T-helper 17 cell (primary cell): ENCODE measurements at regions not wholly inside any gene's neighbourhood (a gene's known extent, or its start where the extent isn't known, plus 50 kb on each side); places are given as distances from the start of the nearest gene placed in this dataset.

Experiments used
- ATAC-seq: fragments of 150-1000 bp; cut with Tn5 transposase; 2 replicates; pipeline ENCODE4 v1.10.0; 2021; ENCODE audit warnings: mild to moderate bottlenecking, moderate library complexity
- DNase-seq, 3 donors: peaks; one replicate each; pipeline versions ENCODE4 v3.0.0 to v3.0.0-alpha.2; 2020 to 2021
- H3K9me3 ChIP-seq: one replicate; pipeline ENCODE4 v1.7.0; 2013; ENCODE audit warnings: low read length, mild to moderate bottlenecking; ENCODE audit not compliant: control insufficient read depth, poor library complexity, severe bottlenecking
- H3K27ac Mint-ChIP-seq: one replicate; pipeline ENCODE4 v1.8.0; 2022; ENCODE audit warnings: mild to moderate bottlenecking, moderate library complexity, mixed read lengths
- H3K27me3 Mint-ChIP-seq: one replicate; pipeline ENCODE4 v1.8.0; 2022; ENCODE audit warnings: mixed read lengths
- H3K36me3 Mint-ChIP-seq: one replicate; pipeline ENCODE4 v1.8.0; 2022; ENCODE audit warnings: low read depth, mixed read lengths
- H3K4me1 Mint-ChIP-seq: one replicate; pipeline ENCODE4 v1.8.0; 2022; ENCODE audit warnings: mild to moderate bottlenecking, mixed read lengths
- H3K4me3 Mint-ChIP-seq: one replicate; pipeline ENCODE4 v1.8.0; 2022; ENCODE audit warnings: mild to moderate bottlenecking, moderate library complexity, mixed read lengths

GRCh38 chr5:141783947-141784296 lies 94.3 kb downstream of the PCDH1 start:
- H3K27me3 Mint-ChIP-seq, result peaks cover 51% of the 10 kb centered on the region
- H3K4me3 Mint-ChIP-seq, result no peak overlapping the region
- no peak overlapping the region for H3K27ac Mint-ChIP-seq
- DNase-seq (no peak), ATAC-seq (no peak)
- H3K36me3 Mint-ChIP-seq, result peaks cover 2% of the 10 kb centered on the region
- peaks cover 8% of the 10 kb centered on the region for H3K4me1 Mint-ChIP-seq
- no peaks in the 10 kb centered on the region for H3K9me3 ChIP-seq

DNA sequence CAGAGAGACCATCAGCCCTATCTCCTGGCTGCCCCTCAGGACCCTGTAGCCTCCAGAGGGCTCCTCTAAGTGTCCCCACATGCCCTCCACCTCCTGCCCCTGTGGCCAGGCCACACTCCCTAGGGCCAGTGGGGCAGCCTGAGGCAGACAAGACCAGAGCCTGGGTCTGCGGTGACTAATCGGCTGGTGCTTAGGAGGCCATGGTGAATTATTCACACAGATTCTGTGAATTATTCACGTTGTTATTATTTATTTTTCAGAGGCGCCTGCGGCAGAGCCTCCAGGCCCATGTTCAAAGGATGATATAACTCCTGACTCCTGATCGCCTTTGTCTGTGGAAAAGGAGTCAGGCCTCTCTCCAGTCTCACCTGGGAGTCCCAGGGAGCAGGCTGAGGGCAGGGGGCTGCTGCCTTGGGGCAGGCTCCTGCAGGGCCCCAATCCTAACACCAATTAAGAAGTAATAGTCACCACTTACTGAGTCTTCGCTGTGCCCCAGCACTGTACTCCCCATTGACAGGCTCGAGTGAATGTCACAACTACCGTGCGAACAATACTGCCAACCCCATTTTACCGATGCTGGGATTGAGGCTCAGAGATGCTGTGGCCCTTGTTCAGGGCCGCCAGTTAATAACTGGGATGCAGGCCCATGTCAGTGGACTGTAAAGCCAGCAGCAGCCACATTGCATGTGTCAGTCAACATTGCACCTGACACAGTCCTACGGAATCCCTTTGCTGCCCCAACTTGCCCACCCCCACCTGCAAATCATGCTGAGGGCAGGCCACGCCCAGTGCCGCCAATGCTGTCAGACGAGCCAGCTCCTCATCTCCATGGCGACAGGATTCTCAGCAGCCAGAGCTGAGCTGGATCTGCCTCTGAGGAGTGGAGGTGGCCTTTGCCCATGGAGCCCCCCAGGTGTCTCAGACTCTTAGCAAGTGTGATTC lies 94.9 kb downstream of the PCDH1 start:
- ATAC-seq (no peak), DNase-seq (no peak)
- peaks cover 2% of the 10 kb centered on the region for H3K36me3 Mint-ChIP-seq
- H3K27ac Mint-ChIP-seq, result no peak overlapping the region
- H3K4me1 Mint-ChIP-seq, result peaks cover 8% of the 10 kb centered on the region
- peaks cover 50% of the 10 kb centered on the region for H3K27me3 Mint-ChIP-seq
- H3K4me3 Mint-ChIP-seq, result no peak overlapping the region
- H3K9me3 ChIP-seq, result no peaks in the 10 kb centered on the region

DNA sequence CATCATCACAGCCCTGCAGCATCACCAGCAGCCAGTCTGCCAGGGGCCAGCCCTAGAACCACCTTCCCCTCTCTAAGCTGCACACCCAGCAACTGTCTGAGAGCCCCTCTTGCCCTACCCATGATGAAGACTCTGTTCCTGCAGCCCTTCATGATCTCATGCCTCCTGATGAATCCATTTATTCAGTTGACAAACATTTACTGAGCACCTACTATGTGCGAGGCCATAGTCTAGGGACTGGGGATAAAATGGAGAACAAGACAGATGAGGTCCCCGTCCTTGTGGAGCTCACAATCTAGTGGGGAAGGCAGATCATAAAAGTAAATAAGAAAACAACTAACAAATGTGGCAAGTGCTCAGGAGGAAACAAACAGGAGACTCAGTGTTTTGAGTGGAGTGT lies 96.3 kb downstream of the PCDH1 start:
- no peak overlapping the region for H3K4me3 Mint-ChIP-seq
- H3K9me3 ChIP-seq, result no peaks in the 10 kb centered on the region
- peak overlapping the region; percentile 29 for H3K27ac Mint-ChIP-seq
- peaks cover 5% of the 10 kb centered on the region for H3K4me1 Mint-ChIP-seq
- peaks cover 36% of the 10 kb centered on the region for H3K27me3 Mint-ChIP-seq
- peaks cover 2% of the 10 kb centered on the region for H3K36me3 Mint-ChIP-seq
- DNase-seq, result no peak
- no peak for ATAC-seq

DNA sequence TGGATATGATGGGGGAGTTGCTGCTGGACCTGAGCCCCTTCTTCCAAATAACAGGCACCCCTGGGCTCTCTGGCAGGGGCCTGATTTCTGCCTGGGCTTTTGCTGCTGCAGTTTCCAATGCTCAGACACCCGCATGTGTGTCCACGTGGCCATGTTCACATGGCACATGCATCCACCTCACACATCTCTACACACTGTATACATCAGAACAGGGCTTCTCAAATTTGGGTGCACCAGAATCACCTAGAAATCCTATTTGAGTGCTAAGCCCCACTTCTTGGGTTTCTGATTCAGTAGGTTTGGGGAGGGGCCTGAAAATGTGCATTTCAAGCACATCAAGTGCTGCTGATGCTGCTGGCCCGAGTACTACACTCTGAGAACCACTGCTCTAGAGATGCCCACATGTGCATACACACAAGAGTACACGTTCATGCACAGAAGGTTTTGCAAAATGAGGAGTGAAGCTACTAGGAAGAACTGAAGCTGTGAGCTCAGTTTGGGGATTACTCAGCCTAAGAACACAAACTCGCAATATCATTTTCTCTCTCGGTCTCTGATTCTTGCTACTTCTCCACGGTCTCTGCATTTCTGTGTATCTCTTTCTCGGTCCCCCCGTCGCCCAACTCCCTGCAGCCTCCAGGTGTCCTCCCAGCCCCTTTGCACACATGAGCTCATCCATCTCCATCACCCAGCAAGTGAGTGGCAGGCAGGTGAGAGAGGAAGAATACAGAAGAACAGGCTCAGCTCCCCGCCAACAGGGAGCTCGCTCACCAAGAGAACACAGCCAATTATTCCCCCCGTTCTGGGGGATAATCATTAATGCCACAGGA lies 97.0 kb downstream of the PCDH1 start:
- peaks cover 31% of the 10 kb centered on the region for H3K27me3 Mint-ChIP-seq
- no peaks in the 10 kb centered on the region for H3K9me3 ChIP-seq
- H3K4me1 Mint-ChIP-seq, result peaks cover 5% of the 10 kb centered on the region
- peak overlapping the region; percentile 29 for H3K27ac Mint-ChIP-seq
- ATAC-seq (no peak), DNase-seq (no peak)
- H3K36me3 Mint-ChIP-seq, result peaks cover 2% of the 10 kb centered on the region
- no peak overlapping the region for H3K4me3 Mint-ChIP-seq

- H3K4me3 Mint-ChIP-seq, result no peak overlapping the region
- H3K36me3 Mint-ChIP-seq, result peaks cover 2% of the 10 kb centered on the region
- no peaks in the 10 kb centered on the region for H3K9me3 ChIP-seq
- H3K4me1 Mint-ChIP-seq, result peaks cover 5% of the 10 kb centered on the region
- H3K27ac Mint-ChIP-seq, result no peak overlapping the region
- ATAC-seq (no peak), DNase-seq (no peak)
- peaks cover 31% of the 10 kb centered on the region for H3K27me3 Mint-ChIP-seq
Measured at GRCh38 chr5:141780240-141780951, 97.8 kb downstream of the PCDH1 start.

- peaks cover 5% of the 10 kb centered on the region for H3K4me1 Mint-ChIP-seq
- ATAC-seq, result no peak
- no peak overlapping the region for H3K27ac Mint-ChIP-seq
- H3K4me3 Mint-ChIP-seq, result no peak overlapping the region
- peaks cover 28% of the 10 kb centered on the region for H3K27me3 Mint-ChIP-seq
- DNase-seq, result no peak
- H3K36me3 Mint-ChIP-seq, result peaks cover 2% of the 10 kb centered on the region
- no peaks in the 10 kb centered on the region for H3K9me3 ChIP-seq
Measured at GRCh38 chr5:141779503-141779973, 97.5 kb upstream of the ARAP3 start.

GRCh38 chr5:141778683-141779082 lies 96.7 kb upstream of the ARAP3 start:
- H3K4me3 Mint-ChIP-seq, result no peak overlapping the region
- ATAC-seq (no peak), DNase-seq (no peak)
- H3K9me3 ChIP-seq, result no peaks in the 10 kb centered on the region
- peaks cover 20% of the 10 kb centered on the region for H3K27me3 Mint-ChIP-seq
- no peak overlapping the region for H3K27ac Mint-ChIP-seq
- no peaks in the 10 kb centered on the region for H3K36me3 Mint-ChIP-seq
- peaks cover 5% of the 10 kb centered on the region for H3K4me1 Mint-ChIP-seq

DNA sequence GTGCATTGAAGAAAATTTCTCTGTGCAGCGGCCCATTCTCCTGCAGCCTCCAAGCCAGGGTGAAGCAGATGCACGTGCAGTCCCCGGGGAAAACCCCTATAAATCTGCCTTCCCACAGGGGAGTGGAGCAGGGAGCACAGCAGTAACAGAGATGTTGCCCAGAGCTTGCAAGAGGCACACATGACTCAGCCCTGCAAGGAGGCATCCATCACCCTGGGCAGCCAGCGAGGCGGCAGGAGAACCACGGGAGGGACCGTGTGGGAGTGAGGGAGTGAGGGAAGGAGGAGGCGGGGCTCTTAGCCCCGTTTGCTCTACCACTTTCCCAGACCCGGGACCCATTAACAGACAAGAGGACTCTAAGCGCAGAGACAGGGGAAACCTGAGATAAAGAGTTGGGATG lies 96.2 kb upstream of the ARAP3 start:
- Mint-ChIP-seq H3K27me3 (peaks cover 22% of the 10 kb centered on the region), H3K4me3 (no peak overlapping the region), H3K36me3 (no peaks in the 10 kb centered on the region), H3K27ac (no peak overlapping the region), H3K4me1 (peaks cover 5% of the 10 kb centered on the region)
- ATAC-seq (no peak), DNase-seq (no peak)
- no peaks in the 10 kb centered on the region for H3K9me3 ChIP-seq

DNA sequence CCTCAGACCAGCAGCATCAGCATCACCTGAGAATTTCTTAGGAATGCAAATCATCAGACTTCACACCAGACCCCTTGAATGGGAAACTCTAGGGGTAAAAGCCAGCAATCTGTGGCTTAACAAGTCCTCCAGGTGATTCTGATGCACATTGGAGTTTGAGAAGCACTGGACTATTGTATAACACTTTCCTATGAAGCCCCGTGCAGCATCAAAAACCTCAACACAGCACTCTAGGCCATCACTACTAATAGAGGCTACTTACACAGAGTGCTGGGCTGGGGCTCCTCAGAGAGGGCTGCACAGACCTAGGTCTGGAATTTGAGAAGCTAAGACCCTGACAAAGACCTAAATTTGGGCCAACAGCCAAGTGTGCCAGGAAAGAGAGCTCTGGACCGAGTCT lies 95.7 kb upstream of the ARAP3 start:
- Mint-ChIP-seq H3K36me3 (no peaks in the 10 kb centered on the region), H3K4me3 (no peak overlapping the region), H3K4me1 (peaks cover 5% of the 10 kb centered on the region), H3K27me3 (peaks cover 27% of the 10 kb centered on the region), H3K27ac (no peak overlapping the region)
- DNase-seq (no peak), ATAC-seq (no peak)
- no peaks in the 10 kb centered on the region for H3K9me3 ChIP-seq

DNA sequence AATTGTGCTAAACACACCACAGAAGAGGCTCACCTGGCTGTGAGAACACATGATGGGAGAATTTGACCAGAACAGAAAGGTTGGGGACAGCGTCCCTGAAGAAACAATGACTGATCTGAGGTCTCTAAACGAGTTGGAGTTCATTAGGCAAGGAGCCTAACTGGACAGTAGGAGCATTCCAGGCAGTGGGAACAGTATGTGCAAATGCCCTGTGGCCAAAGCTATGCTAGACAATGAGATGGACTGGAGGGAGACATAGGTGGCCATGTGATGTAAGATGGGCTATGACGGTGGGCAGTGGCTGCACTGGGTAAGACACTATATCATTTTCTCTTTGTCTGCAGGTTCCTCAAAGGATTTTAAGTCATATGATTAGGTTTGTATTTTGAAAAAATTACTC lies 95.1 kb upstream of the ARAP3 start:
- H3K9me3 ChIP-seq, result no peaks in the 10 kb centered on the region
- DNase-seq (no peak), ATAC-seq (no peak)
- H3K36me3 Mint-ChIP-seq, result peaks cover 4% of the 10 kb centered on the region
- peaks cover 10% of the 10 kb centered on the region for H3K4me1 Mint-ChIP-seq
- H3K4me3 Mint-ChIP-seq, result no peak overlapping the region
- peaks cover 33% of the 10 kb centered on the region for H3K27me3 Mint-ChIP-seq
- H3K27ac Mint-ChIP-seq, result no peak overlapping the region

DNA sequence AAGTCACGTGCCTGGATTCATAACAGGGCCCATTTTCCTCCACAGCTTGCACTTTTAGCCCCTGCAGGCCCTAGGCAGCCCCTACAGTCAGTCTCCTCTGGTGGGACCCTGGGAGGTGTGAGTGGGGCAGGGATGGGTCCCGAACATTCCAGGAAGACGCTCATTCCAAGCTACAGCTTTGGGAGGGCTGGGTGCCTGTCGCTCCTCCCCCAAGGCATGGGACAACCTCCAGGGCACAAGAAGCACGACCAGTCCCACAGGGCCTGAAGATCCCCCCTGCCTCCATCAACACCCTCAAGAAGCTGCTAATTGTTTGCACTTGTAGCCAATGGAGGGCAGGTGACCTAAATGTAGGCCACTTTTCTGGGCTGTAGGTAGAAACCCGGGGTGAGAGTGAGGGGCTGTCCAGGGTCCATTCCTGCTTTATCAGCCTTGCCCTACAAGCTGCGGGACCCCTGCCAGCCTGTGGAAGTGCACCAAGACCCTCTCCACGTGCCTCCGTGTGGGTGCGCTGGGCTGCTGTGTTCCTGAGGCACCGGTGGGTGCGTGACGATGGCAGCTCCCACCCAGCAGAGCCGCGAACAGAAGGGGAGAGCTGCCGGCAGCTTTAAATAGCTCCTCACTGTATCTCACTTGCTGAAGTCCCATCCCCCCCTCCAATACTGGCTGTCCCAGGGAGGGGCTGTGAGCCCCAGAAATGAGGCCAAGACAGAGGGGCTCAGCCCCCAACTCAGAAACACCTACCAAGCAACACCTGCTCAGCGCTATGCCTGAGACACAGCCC lies 91.9 kb upstream of the ARAP3 start:
- H3K27ac Mint-ChIP-seq, result no peak overlapping the region
- ATAC-seq (no peak), DNase-seq (no peak)
- peaks cover 8% of the 10 kb centered on the region for H3K4me1 Mint-ChIP-seq
- H3K27me3 Mint-ChIP-seq, result peaks cover 28% of the 10 kb centered on the region
- H3K36me3 Mint-ChIP-seq, result peaks cover 6% of the 10 kb centered on the region
- no peaks in the 10 kb centered on the region for H3K9me3 ChIP-seq
- no peak overlapping the region for H3K4me3 Mint-ChIP-seq

DNA sequence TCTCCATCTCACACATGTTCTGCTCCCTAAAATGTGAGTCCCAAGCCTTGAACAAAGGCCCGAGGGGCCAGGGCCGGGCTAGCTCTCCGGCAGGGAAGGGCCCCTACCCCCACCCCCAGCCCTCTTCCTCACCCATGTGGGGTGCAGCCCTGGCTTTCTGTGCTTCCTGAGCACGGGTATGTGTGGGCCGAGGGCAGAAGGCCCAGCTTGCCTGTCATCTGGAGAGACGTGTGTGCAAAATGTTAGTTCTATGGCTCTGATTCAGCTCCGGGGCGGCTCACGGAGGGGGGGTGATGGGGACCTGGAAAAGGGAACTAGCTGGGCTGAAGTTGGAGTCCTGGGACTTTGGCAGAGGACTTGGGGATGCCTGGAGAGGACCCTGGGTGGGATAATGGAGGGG lies 90.3 kb upstream of the ARAP3 start:
- Mint-ChIP-seq H3K36me3 (peaks cover 9% of the 10 kb centered on the region), H3K27ac (no peak overlapping the region)

More for the DNA sequence above, 90.3 kb upstream of the ARAP3 start:
- no peaks in the 10 kb centered on the region for H3K9me3 ChIP-seq
- DNase-seq, result no peak
- Mint-ChIP-seq H3K4me1 (peaks cover 8% of the 10 kb centered on the region), H3K27me3 (peaks cover 22% of the 10 kb centered on the region), H3K4me3 (no peak overlapping the region)
- no peak for ATAC-seq
